HG03565 (cell line): ENCODE measurements at regions not wholly inside any gene's neighbourhood (a gene's known extent, or its start where the extent isn't known, plus 50 kb on each side); places are given as distances from the start of the nearest gene placed in this dataset.

Experiments used
- ATAC-seq: cut with Tn5 transposase; IDR thresholded peaks from one replicate; pipeline ENCODE4 v1.9.1; 2021; ENCODE audit warnings: mild to moderate bottlenecking, moderate library complexity; ENCODE audit not compliant: unreplicated experiment

- no peak for ATAC-seq
Measured at GRCh38 chr4:141576585-141577110, 59.7 kb upstream of the IL15 start.

GRCh38 chr4:141578451-141578850, 57.9 kb upstream of the IL15 start:
- no peak for ATAC-seq

GRCh38 chr4:141580523-141580922, 55.9 kb upstream of the IL15 start:
- ATAC-seq: no peak
